Tibial nerve (tissue), 4 donors: ENCODE measurements at regions not wholly inside any gene's neighbourhood (a gene's known extent, or its start where the extent isn't known, plus 50 kb on each side); places are given as distances from the start of the nearest gene placed in this dataset.

Experiments used
- CTCF ChIP-seq, 5 experiments: fragments of 200-600 bp in 3 of 5; fragments of 450-650 bp in 2 of 5; sonication (generic) in 3 of 5; IDR thresholded peaks; one replicate each; pipeline ENCODE4 v1.5.1; 2016 to 2019; ENCODE audit warnings: antibody characterized with exemption in 5 of 5, mild to moderate bottlenecking in 3 of 5, moderate library complexity in 2 of 5
- EP300 ChIP-seq, 2 donors: sonication (generic); formaldehyde crosslinking; IDR thresholded peaks; one replicate each; pipeline ENCODE4 v1.6.1; 2017; ENCODE audit warnings: antibody characterized with exemption in 2 of 2, mild to moderate bottlenecking in 1 of 2
- POLR2A ChIP-seq, 2 donors: fragments of 450-650 bp; IDR thresholded peaks; one replicate each; pipeline ENCODE4 v1.6.1; 2017; ENCODE audit warnings: antibody characterized with exemption in 2 of 2, mild to moderate bottlenecking in 2 of 2, moderate library complexity in 2 of 2

GRCh38 chr10:10642189-10642588 lies 375.5 kb upstream of the CELF2 start:
- no peak for TF ChIP-seq POLR2A (IDR thresholded peaks at IDR 0.05)
- TF ChIP-seq CTCF (IDR thresholded peaks at IDR 0.05) = no peak
- no peak for TF ChIP-seq EP300 (IDR thresholded peaks at IDR 0.05)
